ENCODE measurements at regions not wholly inside any gene's neighbourhood (a gene's known extent, or its start where the extent isn't known, plus 50 kb on each side); places are given as distances from the start of the nearest gene placed in this dataset.
"Not testable (repeated sequence)": the region's sequence is repeated elsewhere in the genome, so short reads cannot be mapped to it uniquely, and the experiment has no call there.

DNA sequence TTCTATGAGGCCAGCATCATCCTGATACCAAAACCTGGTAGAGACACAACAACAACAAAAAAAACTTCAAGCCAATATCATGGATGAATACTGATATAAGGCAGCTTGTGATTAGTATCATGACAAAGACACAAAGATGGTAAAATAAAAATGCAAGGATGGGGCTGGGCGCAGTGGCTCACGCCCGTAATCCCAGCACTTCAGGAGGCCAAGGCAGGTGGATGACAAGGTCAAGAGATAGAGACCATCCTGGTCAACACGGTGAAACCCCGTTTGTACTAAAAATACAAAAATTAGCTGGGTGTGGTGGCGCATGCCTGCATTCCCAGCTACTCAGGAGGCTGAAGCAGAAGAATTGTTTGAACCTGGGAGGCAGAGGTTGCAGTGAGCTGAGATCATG, 210.2 kb downstream of the POTEM start:
- TF ChIP-seq, protein P1, sequence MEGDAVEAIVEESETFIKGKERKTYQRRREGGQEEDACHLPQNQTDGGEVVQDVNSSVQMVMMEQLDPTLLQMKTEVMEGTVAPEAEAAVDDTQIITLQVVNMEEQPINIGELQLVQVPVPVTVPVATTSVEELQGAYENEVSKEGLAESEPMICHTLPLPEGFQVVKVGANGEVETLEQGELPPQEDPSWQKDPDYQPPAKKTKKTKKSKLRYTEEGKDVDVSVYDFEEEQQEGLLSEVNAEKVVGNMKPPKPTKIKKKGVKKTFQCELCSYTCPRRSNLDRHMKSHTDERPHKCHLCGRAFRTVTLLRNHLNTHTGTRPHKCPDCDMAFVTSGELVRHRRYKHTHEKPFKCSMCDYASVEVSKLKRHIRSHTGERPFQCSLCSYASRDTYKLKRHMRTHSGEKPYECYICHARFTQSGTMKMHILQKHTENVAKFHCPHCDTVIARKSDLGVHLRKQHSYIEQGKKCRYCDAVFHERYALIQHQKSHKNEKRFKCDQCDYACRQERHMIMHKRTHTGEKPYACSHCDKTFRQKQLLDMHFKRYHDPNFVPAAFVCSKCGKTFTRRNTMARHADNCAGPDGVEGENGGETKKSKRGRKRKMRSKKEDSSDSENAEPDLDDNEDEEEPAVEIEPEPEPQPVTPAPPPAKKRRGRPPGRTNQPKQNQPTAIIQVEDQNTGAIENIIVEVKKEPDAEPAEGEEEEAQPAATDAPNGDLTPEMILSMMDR (IDR thresholded peaks at IDR 0.05) = not testable (repeated sequence)
- not testable (repeated sequence) for TF ChIP-seq POLR2A (IDR thresholded peaks at IDR 0.05); POLR2AphosphoS5 (IDR thresholded peaks at IDR 0.05; ENCODE audit: insufficient read depth in 1 of 2, low read depth in 1 of 2)
